ENCODE measurements at regions not wholly inside any gene's neighbourhood (a gene's known extent, or its start where the extent isn't known, plus 50 kb on each side); places are given as distances from the start of the nearest gene placed in this dataset.

DNA sequence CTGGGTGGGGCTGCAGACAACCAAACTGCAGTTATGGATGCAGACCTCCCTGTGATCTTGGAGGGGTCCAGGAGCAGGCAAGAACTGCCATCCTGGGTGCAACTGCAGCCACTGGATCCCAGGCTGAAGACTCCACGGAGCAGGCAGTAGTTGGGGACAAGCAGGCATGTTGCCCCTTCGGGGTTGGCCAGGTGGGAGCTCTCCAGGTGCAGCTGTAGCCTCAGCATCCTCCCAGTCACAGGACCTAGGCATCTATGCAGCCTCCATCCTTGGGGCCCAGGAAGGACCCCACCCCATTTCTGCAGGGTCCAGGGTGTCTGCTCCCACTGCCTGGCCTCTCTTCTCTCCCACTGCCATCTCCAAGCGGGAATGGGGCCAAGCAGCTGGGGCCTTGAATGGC, 322.2 kb upstream of the RBMS3 start:
- CTCF ChIA-PET = no interaction called here
- DNase-seq (ENCODE audit: extremely low spot score) = no peak
- TF ChIP-seq ARNT (IDR thresholded peaks at IDR 0.05) (no peak), TARDBP (IDR thresholded peaks at IDR 0.05) (no peak), FOXK2 (IDR thresholded peaks at IDR 0.05) (no peak), ELF4 (IDR thresholded peaks at IDR 0.05) (no peak), SUZ12 (IDR thresholded peaks at IDR 0.05) (no peak), CTBP1 (IDR thresholded peaks at IDR 0.05; ENCODE audit: borderline replicate concordance) (no peak), NFRKB (IDR thresholded peaks at IDR 0.05) (no peak), BHLHE40 (IDR thresholded peaks at IDR 0.05; ENCODE audit: borderline replicate concordance) (no peak), FOXA1 (IDR thresholded peaks at IDR 0.05) (no peak), ZNF384 (IDR thresholded peaks at IDR 0.05) (no peak), LEF1 (IDR thresholded peaks at IDR 0.05; ENCODE audit: borderline replicate concordance) (no peak), HDGF (IDR thresholded peaks at IDR 0.05; ENCODE audit: borderline replicate concordance) (no peak), SP1 (IDR thresholded peaks at IDR 0.05) (no peak), FOXM1 (IDR thresholded peaks at IDR 0.05; ENCODE audit: borderline replicate concordance) (no peak), L3MBTL2 (conservative IDR thresholded peaks at IDR 0.05) (no peak)
- TF ChIP-seq, protein P1, sequence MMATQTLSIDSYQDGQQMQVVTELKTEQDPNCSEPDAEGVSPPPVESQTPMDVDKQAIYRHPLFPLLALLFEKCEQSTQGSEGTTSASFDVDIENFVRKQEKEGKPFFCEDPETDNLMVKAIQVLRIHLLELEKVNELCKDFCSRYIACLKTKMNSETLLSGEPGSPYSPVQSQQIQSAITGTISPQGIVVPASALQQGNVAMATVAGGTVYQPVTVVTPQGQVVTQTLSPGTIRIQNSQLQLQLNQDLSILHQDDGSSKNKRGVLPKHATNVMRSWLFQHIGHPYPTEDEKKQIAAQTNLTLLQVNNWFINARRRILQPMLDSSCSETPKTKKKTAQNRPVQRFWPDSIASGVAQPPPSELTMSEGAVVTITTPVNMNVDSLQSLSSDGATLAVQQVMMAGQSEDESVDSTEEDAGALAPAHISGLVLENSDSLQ (IDR thresholded peaks at IDR 0.05) = no peak
- POLR2A ChIA-PET = no interaction called here

GRCh38 chr3:28971156-28971555, 309.7 kb upstream of the RBMS3 start:
- TF ChIP-seq, protein P1 (IDR thresholded peaks at IDR 0.05) = no peak
- TF ChIP-seq HDGF (IDR thresholded peaks at IDR 0.05; ENCODE audit: borderline replicate concordance) (no peak), L3MBTL2 (conservative IDR thresholded peaks at IDR 0.05) (no peak), TARDBP (IDR thresholded peaks at IDR 0.05) (no peak), SUZ12 (IDR thresholded peaks at IDR 0.05) (no peak), FOXM1 (IDR thresholded peaks at IDR 0.05; ENCODE audit: borderline replicate concordance) (no peak)
- CTCF ChIA-PET = no interaction called here
- POLR2A ChIA-PET = no interaction called here
- no peak for DNase-seq (ENCODE audit: extremely low spot score)

DNA sequence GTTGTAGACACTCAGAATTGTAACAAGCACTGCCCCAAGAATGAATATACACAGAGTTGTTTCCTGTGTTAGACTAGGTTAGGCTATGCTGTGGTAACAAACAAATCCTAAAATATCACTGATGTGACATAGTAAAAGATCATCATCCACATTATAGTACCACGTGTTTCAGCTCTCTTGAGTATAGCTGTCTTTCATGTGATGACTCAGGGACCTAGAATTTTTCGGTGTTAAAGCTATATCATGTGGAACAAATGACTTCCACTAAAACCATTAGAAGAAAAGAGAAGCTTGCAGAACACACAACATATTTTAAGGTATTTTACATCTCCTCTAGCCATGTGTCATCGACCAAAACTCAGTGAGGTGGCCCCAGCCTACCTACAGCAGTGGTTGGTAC, 307.9 kb upstream of the RBMS3 start:
- CTCF ChIA-PET = no interaction called here
- TF ChIP-seq SUZ12 (IDR thresholded peaks at IDR 0.05) = no peak
- TF ChIP-seq LEF1 (IDR thresholded peaks at IDR 0.05; ENCODE audit: borderline replicate concordance) = no peak
- TF ChIP-seq ELF4 (IDR thresholded peaks at IDR 0.05) = no peak
- no peak for TF ChIP-seq NFRKB (IDR thresholded peaks at IDR 0.05)
- no peak for TF ChIP-seq ARNT (IDR thresholded peaks at IDR 0.05)
- no peak for TF ChIP-seq L3MBTL2 (conservative IDR thresholded peaks at IDR 0.05)
- TF ChIP-seq HDGF (IDR thresholded peaks at IDR 0.05; ENCODE audit: borderline replicate concordance) = no peak
- no peak for TF ChIP-seq ZNF384 (IDR thresholded peaks at IDR 0.05)
- TF ChIP-seq CTBP1 (IDR thresholded peaks at IDR 0.05; ENCODE audit: borderline replicate concordance) = no peak
- TF ChIP-seq, protein P1 (IDR thresholded peaks at IDR 0.05) = no peak
- TF ChIP-seq BHLHE40 (IDR thresholded peaks at IDR 0.05; ENCODE audit: borderline replicate concordance) = no peak
- no peak for TF ChIP-seq FOXK2 (IDR thresholded peaks at IDR 0.05)
- no peak for TF ChIP-seq FOXA1 (IDR thresholded peaks at IDR 0.05)
- no peak for TF ChIP-seq SP1 (IDR thresholded peaks at IDR 0.05)
- no peak for TF ChIP-seq FOXM1 (IDR thresholded peaks at IDR 0.05; ENCODE audit: borderline replicate concordance)
- no peak for TF ChIP-seq TARDBP (IDR thresholded peaks at IDR 0.05)
- POLR2A ChIA-PET = no interaction called here
- DNase-seq (ENCODE audit: extremely low spot score) = no peak

DNA sequence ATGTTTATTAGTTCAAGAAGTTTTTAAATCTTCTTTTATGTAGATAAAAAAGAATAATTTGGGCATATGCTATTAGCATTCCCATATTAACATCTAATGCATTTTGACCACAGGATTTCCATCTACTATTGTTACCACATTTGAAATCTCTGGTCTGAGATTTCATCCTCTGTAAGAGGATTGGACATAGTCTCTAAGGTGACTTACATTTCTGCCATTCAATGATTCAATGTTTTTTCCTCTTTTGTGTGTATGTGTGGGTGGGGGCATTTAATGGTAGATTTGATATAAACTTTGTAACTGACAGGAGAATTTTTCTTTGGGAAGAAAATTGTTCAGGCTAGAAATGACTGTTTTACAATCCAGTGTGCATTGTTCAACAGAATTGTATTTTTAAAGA, 307.3 kb upstream of the RBMS3 start:
- TF ChIP-seq TARDBP (IDR thresholded peaks at IDR 0.05) = no peak
- no peak for TF ChIP-seq HDGF (IDR thresholded peaks at IDR 0.05; ENCODE audit: borderline replicate concordance)
- no peak for TF ChIP-seq ELF4 (IDR thresholded peaks at IDR 0.05)
- TF ChIP-seq ZNF384 (IDR thresholded peaks at IDR 0.05) = no peak
- no peak for TF ChIP-seq SP1 (IDR thresholded peaks at IDR 0.05)
- ChIA-PET POLR2A (no interaction called here), CTCF (no interaction called here)
- no peak for DNase-seq (ENCODE audit: extremely low spot score)

GRCh38 chr3:28978092-28978491, 302.8 kb upstream of the RBMS3 start:
- TF ChIP-seq ARNT (IDR thresholded peaks at IDR 0.05) = no peak
- no peak for TF ChIP-seq FOXA1 (IDR thresholded peaks at IDR 0.05)
- TF ChIP-seq CTBP1 (IDR thresholded peaks at IDR 0.05; ENCODE audit: borderline replicate concordance) = no peak
- no peak for TF ChIP-seq SP1 (IDR thresholded peaks at IDR 0.05)
- TF ChIP-seq TARDBP (IDR thresholded peaks at IDR 0.05) = no peak
- no peak for TF ChIP-seq FOXM1 (IDR thresholded peaks at IDR 0.05; ENCODE audit: borderline replicate concordance)
- TF ChIP-seq, protein P1 (IDR thresholded peaks at IDR 0.05) = no peak
- TF ChIP-seq ZNF384 (IDR thresholded peaks at IDR 0.05) = no peak
- no peak for TF ChIP-seq SUZ12 (IDR thresholded peaks at IDR 0.05)
- no peak for TF ChIP-seq ELF4 (IDR thresholded peaks at IDR 0.05)
- no peak for TF ChIP-seq HDGF (IDR thresholded peaks at IDR 0.05; ENCODE audit: borderline replicate concordance)
- TF ChIP-seq FOXK2 (IDR thresholded peaks at IDR 0.05) = no peak
- TF ChIP-seq L3MBTL2 (conservative IDR thresholded peaks at IDR 0.05) = no peak
- POLR2A ChIA-PET = no interaction called here
- DNase-seq (ENCODE audit: extremely low spot score) = no peak
- CTCF ChIA-PET = no interaction called here

DNA sequence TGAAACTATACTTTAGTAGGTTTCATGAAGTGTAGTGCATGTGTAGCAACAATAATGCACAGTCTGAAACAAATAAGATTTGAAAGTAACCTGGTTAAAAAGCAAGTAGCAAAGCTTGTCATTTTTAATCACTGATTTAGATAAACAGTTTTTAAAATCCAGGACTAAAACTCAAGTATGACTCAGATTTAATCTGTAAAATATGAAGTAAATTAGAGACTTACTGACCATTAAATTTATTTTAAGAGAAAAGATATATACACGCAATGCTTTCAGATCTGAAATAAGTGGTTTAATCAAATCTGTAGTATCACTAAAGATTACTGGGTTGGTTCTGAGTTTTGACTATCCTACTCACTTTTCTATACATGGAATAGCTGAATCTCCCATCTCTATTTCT, 300.7 kb upstream of the RBMS3 start:
- TF ChIP-seq ELF4 (IDR thresholded peaks at IDR 0.05) = no peak
- TF ChIP-seq TARDBP (IDR thresholded peaks at IDR 0.05) = no peak
- TF ChIP-seq ARNT (IDR thresholded peaks at IDR 0.05) = no peak
- TF ChIP-seq FOXK2 (IDR thresholded peaks at IDR 0.05) = no peak
- TF ChIP-seq, protein P1 (IDR thresholded peaks at IDR 0.05) = no peak
- TF ChIP-seq SP1 (IDR thresholded peaks at IDR 0.05) = no peak
- no peak for TF ChIP-seq FOXA1 (IDR thresholded peaks at IDR 0.05)
- no peak for TF ChIP-seq NFRKB (IDR thresholded peaks at IDR 0.05)
- POLR2A ChIA-PET = no interaction called here
- DNase-seq (ENCODE audit: extremely low spot score) = no peak
- CTCF ChIA-PET = no interaction called here

Data from HEK293T (cell line).